Stomach (tissue), 4 donors: ENCODE measurements at regions not wholly inside any gene's neighbourhood (a gene's known extent, or its start where the extent isn't known, plus 50 kb on each side); places are given as distances from the start of the nearest gene placed in this dataset.

ENCODE experiments used
- CTCF ChIP-seq, 7 experiments: fragments of 450-650 bp in 4 of 7; fragments of 200-600 bp in 3 of 7; sonication (generic) in 3 of 7; IDR thresholded peaks; one replicate each; pipeline ENCODE4 v1.5.1; 2016 to 2019; ENCODE audit warnings: antibody characterized with exemption in 7 of 7, control low read depth in 2 of 7, mild to moderate bottlenecking in 1 of 7
- EP300 ChIP-seq: sonication (generic); formaldehyde crosslinking; IDR thresholded peaks from one replicate; pipeline ENCODE4 v1.6.1; 2017; ENCODE audit warnings: antibody characterized with exemption
- POLR2A ChIP-seq, 4 donors: fragments of 450-650 bp; IDR thresholded peaks; one replicate each; pipeline ENCODE4 v1.6.1; 2016; ENCODE audit warnings: antibody characterized with exemption in 4 of 4, control low read depth in 2 of 4, mild to moderate bottlenecking in 1 of 4, moderate library complexity in 1 of 4
- POLR2AphosphoS5 ChIP-seq, 3 donors: sonication (generic); formaldehyde crosslinking; IDR thresholded peaks; one replicate each; pipeline ENCODE4 v1.6.1; 2016; ENCODE audit warnings: antibody characterized with exemption in 3 of 3

- no peak for TF ChIP-seq CTCF (IDR thresholded peaks at IDR 0.05)
- TF ChIP-seq POLR2A (IDR thresholded peaks at IDR 0.05), result no peak
- TF ChIP-seq POLR2AphosphoS5 (IDR thresholded peaks at IDR 0.05), result no peak
- no peak for TF ChIP-seq EP300
Observed at GRCh38 chr5:63293317-63293716, 668.9 kb downstream of the HTR1A start.
